ENCODE measurements at regions not wholly inside any gene's neighbourhood (a gene's known extent, or its start where the extent isn't known, plus 50 kb on each side); places are given as distances from the start of the nearest gene placed in this dataset.

- TF ChIP-seq, protein P1, sequence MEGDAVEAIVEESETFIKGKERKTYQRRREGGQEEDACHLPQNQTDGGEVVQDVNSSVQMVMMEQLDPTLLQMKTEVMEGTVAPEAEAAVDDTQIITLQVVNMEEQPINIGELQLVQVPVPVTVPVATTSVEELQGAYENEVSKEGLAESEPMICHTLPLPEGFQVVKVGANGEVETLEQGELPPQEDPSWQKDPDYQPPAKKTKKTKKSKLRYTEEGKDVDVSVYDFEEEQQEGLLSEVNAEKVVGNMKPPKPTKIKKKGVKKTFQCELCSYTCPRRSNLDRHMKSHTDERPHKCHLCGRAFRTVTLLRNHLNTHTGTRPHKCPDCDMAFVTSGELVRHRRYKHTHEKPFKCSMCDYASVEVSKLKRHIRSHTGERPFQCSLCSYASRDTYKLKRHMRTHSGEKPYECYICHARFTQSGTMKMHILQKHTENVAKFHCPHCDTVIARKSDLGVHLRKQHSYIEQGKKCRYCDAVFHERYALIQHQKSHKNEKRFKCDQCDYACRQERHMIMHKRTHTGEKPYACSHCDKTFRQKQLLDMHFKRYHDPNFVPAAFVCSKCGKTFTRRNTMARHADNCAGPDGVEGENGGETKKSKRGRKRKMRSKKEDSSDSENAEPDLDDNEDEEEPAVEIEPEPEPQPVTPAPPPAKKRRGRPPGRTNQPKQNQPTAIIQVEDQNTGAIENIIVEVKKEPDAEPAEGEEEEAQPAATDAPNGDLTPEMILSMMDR (conservative IDR thresholded peaks at IDR 0.05; ENCODE audit: low read length) = no peak
- TF ChIP-seq EZH2phosphoT487 (IDR thresholded peaks at IDR 0.05; ENCODE audit: borderline replicate concordance, low read depth, low read length) = no peak
Observed at GRCh38 chr1:187862506-187862905, 1033.8 kb downstream of the PLA2G4A start.

All from OCI-LY7 (cell line).